ENCODE measurements at regions not wholly inside any gene's neighbourhood (a gene's known extent, or its start where the extent isn't known, plus 50 kb on each side); places are given as distances from the start of the nearest gene placed in this dataset.

DNA sequence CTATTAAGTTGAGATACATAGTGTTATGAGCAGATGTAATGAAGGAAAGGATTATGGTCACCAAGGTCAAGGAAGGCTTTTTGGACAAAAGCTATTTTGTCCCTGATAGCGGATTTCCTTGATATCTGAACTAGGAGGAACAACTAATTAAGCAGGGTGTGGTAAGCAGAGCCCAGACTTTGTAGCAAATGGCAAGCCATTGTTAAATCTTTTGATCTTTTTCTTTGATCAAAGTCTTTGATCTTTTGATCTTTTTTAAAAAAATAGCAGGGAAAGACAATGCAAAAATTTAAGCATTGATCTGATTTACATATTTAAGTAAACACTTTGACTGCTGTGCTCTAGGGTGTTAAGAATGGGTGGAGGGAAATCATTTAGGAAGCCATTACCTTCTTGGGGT is 1242.0 kb downstream of the MAT2B start:
- DNase-seq: no peak

DNA sequence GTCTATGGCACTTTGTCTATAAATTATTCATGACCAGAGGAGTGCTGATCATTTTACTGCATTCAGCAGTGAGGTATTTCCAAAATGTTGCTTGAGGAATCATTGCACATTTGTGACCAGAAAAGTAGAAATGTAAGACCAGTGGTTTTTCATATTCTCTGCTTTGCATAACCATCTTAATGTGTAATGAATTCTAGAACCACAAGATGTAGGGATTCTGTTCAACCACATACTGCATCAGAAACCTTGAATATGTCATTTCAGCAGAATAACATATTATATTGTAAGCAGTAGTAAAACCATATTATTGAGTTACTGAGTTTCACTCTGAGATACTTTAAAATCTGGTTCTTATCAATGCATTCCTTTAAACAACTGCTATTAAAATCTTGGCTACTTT is 1243.4 kb downstream of the MAT2B start:
- no peak for DNase-seq

DNA sequence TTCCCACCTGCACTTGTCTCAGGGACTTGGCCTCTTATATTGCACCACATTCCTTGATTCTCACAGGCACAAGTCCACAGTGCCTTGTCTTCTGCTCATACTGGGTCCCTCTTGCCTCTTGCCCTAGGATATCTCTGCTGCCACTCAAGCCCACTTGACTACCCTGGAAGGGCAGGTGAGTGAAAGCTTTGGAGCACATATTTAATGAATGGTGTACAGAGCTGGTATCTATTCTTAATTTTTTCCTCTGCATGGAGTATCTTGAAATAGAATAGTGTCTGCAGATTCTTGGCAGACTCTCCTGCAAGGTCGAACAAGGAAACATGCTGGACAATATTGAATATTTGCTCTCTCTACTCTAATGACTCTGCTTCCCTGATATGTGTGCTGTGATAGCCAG is 1248.0 kb downstream of the MAT2B start:
- no peak for DNase-seq

DNA sequence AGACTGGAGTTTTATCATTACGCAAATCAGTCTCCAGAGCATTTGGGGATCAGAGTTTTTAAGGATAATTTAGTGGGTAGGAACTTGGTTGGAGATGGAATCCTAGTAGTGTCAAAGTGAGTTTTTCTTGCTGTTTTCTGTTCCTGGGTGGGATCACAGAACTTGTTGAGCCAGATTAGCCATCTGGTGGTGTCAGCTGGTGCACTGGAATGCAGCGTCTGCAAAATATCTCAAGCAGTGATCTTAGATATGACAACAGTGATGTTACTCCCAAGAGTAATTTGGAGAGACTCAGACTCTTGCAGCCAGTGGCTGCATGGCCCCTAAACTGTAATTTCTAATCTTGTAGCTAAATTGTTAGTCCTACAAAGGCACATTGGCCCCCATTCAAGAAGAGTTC is 1257.8 kb downstream of the MAT2B start:
- DNase-seq: peak; percentile 11

DNA sequence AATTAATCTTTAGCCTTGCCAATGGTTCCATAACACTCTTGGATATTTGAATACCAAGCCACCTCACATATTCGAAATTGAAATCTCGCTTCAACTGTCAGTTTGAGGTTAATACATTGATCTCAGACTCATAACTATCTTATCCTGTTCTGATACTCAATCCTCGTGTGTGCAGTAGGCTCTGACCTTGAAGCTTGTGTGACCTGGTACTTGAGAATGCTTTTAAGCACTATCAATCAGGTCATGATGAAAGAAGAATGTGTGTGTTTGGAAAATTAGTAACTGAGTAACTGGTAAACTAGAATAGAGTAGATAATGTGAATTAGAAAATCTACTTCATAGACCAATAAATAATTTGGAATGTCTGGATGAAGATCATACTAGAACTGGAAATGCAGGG is 1266.7 kb downstream of the MAT2B start:
- no peak for DNase-seq

DNA sequence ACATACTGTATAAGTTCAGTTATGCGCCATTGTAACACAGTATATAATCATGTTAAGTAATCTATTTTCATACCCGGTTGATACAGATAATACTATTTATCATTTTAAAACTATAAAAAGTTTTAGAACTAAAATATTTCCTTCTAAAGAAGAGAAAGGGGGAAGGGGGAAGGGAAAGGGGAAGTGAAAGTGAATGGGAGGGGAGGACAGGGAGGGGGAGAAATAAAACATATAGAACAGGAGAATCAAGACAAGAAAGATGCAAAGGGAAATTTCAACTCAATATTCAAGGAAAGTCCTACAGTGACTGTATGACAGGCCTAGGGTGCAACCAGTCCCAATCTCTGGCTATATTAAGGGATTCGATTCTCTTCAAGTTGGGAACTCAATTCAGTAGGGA is 1278.8 kb downstream of the MAT2B start:
- DNase-seq: no peak

DNA sequence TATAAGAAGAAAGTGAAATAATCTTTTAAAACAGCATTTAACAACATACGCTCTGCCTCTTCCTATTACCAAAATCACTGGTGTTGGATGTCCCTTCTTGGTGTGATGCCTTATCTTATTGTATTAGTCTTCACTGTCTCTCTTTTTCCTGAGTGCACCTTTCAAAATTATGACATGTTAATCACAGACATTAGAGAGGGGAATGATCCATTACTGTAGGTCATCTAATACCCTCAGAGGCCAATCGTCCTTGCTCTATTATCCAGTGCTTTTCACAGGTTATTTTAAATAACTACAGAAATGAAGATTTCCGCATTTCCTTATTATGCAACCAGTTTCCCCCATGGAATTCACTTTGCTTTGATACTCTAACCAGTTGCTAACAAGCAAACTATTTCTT is 1292.7 kb downstream of the MAT2B start:
- DNase-seq: no peak

DNA sequence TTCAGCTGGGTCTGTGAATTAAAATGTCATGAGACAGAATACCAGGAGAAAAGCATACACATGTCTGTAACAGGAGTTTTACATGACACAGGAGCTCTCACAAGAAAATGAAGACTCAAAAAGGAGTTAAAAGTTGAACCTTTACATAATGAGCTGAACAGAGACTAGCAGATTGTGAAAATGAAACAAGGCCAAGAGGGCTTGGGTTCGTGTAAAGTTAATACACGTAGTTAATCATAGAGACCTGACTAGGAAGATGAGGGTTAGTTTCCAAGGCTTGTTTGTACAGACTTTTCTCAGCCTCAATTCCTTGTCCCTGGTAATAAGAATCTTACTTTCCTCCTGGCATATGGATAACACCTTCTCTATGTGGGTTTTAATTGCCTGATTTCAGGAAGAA is 1294.0 kb downstream of the MAT2B start:
- no peak for DNase-seq

DNA sequence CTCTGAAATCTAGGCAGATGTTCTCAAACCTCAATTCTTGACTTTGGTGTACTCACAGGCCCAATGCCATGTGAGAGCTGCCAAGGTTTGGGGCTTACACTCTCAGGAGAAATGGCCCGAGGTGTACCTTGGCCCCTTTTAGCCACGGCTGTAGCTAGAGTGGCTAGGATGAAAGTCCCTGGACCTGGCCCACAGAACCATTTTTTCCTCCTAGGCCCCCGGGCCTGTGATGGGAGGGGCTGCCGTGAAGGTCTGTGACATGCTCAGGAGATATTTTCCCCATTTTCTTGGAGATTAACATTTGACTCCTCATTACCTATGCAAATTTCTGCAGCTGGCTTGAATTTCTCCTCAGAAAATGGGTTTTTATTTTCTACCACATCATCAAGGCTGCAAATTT is 1296.5 kb downstream of the MAT2B start:
- no peak for DNase-seq

DNA sequence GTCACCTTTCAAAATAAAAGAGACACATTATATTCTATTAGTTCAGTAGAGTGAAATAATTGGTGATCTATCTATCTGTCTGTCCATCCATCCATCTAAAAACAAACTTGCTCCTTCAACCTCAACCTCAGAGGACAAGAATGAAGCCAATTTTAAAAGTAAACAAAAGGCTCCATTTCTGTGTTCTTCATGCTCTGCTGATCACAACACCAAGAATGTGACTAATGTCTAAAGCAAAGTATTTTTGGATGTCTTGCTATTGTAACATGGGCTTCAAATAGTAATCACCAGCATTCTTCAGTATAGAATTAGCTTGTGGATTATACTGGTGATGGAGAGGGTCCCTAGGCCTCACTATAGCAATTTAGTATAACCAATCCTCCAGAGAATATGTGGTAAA is 1304.4 kb downstream of the MAT2B start:
- peak; percentile 25 for DNase-seq

DNA sequence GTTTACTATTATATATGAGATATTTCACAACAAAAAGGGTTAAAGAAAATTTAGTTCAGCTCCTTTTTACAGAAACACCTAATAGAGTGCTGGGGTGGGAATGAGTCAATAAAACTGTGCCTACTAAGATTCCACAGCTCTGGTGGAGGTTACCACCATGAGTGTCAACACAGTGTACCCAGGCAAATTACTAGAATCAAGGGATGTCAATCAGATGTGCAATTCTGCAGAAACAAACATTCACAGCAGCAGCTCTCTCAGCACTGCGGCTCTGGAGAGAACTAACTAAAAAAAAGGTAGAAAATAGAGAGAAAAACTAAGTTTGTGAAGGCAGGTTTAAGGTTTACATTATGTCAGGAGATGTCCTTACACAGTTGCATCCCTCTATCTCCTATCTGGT is 1313.0 kb downstream of the MAT2B start:
- DNase-seq: peak; percentile 75

DNA sequence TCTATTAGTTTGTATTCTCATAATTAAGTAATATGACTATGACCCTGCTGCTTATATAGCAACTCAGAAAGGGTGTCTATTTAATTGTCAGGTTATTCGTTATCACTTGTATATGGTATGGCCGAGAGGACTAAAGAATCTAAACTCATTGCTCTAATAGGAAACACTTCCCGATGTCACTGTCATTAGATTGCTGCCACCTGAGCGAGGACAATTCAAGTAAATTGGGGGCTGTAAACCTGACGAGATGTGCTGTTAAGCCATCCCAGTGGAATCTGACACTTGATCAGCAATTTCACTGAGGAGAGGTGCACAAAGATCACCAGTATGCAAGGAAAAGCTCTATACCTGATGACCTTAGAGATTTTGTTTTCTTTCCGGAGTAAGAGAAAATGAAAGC is 1319.3 kb downstream of the MAT2B start:
- DNase-seq: no peak

DNA sequence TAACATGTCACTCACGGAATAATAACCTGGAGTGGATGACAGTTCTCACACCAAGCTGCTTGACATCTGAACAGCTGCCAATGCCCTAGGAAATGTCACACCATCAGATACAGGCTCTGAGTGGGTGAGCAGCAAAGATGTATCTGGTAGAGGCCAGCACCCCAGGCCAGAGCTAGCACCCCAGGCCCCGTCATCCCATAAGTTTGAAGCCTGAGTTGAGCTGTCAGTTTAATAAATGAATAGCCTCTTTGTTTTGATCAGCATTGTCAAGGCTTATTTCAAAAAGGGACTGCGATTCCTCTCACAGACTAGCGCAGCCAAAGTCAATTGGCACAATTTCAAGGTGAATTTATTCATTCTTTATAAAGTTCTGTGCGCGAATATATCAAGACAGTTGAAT is 1327.1 kb downstream of the MAT2B start:
- peak; percentile 6 for DNase-seq

DNA sequence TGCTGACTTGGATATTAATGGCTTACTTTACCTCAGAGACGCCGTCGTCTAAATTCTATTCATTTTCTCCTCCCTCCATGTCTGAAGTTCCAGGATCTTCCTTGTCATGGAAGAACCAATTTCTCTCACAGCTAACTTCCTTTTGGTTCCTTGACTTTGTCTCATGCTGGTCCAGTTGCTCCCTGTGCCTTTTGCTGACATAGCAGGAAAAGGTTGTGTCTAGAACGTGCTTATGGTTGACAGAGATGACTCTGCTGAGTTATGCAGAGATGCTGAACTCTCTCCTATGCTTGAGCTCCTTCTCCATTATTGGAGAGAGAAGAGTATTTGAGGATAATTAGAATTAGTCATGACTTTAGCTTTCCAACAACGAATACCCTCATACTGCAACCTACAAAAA is 1338.9 kb downstream of the MAT2B start:
- no peak for DNase-seq

DNA sequence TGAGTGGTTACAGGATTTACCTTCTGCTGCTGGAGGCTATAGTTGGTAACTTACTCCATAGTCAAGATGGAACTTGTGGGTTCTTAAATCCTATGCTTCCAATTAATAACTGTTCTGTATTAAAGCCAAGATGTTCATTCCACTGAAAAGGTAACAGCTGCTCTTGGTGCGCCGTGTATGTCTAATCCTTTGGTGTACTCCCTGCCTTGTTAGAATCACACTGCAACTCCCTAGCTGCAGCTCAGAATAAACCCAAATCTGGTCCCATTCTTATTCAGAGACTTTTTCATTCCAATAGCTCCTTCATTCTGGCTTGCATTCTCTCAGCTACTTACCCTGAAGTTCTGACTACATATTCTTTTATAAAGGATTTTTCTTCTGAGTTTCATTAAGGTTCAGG is 1355.5 kb downstream of the MAT2B start:
- peak; percentile 3 for DNase-seq

DNA sequence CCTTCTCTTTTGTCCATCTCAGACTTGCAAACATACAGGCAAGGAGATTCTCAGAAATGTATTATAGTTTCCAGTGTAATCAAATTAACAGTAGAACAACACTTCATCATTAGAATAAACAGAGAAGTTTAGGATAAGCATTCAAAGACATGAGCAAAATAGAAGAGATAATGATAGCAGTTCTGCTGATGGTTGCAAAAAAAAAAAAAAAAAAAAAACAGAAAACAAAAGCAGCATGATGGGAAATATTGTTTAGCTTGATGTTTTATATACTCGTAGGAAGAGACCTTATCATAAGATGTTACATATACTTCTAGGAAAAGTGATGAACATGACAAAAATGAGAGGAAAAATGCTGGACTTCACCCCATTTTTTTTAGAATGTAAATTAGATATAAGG is 1356.2 kb downstream of the MAT2B start:
- DNase-seq: no peak

DNA sequence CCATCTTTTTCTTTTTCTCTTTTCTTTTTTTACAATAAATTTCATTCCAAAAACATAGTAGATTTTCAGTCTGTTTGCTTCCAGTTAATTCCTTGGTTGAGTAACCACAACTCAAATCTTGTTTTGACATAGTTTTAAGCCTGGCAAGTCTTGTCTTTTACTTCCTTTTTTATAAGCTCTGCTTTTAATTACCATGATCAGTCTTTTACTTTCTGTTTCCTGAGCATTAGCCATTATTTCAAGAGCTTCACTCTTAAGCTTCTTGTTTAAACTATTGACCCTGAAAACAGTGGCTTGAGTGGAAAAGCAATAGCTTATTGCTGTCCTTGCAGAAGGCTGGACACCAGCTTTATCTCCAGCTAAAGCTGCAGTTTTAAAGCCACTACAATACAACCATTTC is 1363.3 kb downstream of the MAT2B start:
- peak; percentile 4 for DNase-seq

DNA sequence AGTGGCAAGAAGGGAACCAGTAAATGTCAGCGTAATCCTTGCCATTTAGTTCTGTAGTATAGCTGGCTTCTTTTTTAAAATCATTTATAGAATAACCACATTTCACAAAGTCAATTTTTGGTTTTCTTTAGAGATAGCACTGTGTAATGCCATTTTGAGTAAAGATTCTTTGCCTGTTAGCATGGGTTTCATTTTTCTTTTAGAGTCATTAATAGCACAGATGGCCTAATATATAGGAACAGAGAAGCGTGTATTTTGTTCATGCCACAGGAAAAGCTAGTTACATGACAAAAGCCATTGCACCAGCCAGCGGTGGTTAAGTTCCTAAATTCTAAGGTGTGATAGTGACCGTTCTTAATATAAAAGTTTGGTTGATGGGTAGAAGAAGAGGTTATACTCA is 1363.9 kb downstream of the MAT2B start:
- no peak for DNase-seq

DNA sequence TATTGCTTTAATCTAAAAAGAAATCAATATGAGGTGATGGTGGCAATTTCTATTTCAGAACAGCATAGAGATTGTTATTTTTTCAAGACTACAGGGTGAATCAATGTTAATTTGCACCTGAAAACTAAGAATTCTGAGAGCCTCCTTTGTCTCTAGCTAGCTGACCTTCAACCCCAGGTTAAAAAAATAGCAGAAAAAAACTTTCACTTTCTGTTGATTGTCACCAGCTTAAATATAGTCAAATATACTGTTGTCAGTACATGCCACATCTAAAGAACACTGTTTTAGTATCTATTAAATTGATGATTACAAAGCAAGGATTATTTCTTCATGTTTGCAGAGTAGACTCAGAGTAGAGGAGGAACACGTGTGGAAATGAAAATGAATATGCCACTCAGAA is 1371.4 kb downstream of the MAT2B start:
- DNase-seq: no peak

DNA sequence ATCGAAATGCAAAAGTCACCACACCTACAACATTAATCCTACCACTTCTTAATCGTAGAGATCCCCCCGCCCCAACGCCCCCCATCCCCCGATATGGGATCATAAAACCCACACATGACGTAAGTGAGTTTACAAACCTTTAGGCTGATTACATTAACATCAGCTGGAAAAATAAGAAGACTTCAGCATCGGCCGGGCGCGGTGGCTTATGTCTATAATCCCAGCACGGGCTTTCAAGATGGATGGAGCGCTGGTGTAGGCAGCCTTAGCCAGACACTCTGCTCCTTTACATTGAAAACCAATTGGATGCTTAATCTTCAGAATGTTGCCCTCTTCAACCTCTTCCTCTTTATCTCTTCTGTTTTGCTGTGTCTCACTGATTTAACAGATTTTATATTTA is 1376.0 kb downstream of the MAT2B start:
- DNase-seq: no peak

DNA sequence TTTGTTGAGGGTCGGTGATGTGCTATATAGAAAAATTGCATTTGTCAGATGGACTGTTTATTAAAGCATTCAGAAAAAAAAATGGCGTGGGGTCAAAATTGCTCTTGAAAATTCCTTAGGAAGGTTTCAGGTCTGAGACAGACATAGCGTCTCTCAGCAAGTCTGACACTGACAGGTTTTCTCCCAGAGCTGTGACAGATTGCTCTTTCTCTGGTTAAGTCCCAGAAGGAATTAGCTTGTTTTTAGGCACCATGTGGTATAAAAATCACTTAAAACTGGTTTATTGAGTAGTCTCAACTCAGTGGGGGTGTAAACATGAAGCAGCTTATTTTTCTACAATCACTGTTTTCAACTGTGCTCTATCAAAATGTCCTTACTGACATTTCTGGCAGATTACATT is 1379.8 kb downstream of the MAT2B start:
- no peak for DNase-seq

DNA sequence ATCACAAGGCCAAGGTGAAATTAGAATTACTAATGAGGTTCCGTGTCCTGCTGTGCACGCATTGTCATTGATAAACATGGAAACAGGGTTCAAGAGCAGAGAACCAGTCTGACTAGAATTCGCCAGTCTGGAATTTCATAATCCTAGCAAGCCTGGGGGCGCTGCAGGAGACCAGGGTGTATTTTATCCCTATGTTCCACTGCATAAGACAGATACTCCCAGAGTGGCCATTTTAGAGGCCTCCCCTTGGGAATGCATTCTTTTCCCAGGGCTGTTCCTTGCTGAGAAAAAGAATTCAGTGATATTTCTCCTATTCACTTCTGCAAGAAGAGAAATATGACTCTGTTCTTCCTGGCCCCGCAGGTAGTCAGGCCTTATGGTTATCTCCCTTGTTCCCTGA is 1387.7 kb downstream of the MAT2B start:
- DNase-seq: no peak

DNA sequence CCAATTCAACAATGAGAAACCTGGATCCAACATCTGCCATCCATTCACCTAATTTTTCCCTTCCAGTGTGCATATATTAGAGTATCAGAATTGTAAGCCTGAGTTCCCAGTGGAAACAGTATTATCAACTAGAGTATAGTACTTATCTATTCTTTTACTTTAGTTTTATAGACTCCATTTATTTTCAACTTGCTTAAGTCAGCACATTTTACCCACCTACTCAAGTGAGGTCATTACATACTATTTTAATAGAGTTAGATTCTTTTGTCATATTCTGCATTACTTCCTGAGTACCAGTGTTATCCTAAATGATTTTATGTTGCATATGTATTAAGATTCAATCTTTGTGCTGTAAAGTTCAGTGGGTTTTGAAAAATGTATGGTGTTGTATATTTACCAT is 1393.3 kb downstream of the MAT2B start:
- no peak for DNase-seq

DNA sequence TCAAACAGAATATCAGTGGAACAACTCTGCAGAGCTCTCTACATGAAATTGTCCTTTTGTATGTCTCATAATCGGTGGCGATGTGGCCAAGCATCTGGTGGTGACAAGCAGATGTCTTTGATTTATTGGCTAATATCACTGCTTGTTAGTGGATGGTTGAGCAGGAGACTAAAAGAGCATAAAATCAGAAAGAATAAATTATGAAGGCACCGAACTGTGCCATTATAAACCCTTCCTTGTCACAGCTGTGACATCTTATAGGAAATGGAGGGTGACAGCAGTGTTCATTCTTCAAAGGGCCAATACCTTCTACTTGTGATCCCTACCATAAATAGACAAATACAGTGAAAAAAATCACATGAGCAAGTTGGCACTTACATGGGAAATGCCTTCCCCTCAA is 1404.3 kb downstream of the MAT2B start:
- peak; percentile 42 for DNase-seq

DNA sequence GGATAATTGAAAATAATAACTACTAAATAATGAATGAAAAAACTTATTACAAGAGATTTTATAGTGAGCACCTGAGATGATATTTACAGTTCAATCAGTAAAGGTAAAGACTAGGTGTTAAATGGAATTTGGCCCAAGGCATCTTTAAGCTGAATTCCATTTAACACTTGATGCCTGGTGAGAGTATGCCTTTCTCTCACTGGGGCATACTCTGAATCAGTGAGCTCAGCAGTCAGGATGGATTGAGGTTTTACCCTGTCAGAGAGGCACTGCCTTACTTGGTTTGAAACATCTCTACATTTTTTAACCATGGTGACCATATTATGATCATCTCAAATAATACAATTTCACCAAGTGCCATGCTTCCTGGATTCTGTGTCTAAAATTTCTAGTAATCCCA is 1416.3 kb downstream of the MAT2B start:
- no peak for DNase-seq

DNA sequence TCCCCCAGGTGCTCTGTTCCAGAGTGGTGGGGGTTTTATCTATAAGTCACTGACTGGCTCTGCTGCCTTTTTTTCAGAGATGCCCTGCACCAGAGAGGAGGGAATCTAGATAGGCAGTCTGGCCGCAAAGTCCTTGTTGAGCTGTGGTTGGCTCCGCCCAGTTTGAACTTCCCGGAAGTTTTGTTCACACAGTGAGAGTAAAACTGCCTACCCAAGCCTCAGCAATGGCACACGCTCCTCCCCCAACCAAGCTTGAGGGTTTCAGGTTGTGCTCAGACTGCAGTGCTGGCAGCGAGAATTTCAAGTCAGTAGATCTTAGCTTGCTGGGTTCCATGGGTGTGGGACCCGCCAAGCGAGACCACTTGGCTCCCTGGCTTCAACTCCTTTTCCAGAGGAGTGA is 1428.6 kb downstream of the MAT2B start:
- no peak for DNase-seq
